ENCODE measurements at regions not wholly inside any gene's neighbourhood (a gene's known extent, or its start where the extent isn't known, plus 50 kb on each side); places are given as distances from the start of the nearest gene placed in this dataset.

- TF ChIP-seq CHD7 (IDR thresholded peaks at IDR 0.05; ENCODE audit: insufficient replicate concordance, low read length) (peak; percentile 27), POLR2A (IDR thresholded peaks at IDR 0.05; ENCODE audit: control extremely low read depth in 1 of 2, low read depth in 2 of 2, low read length in 2 of 2) (peak in 1 of 2 experiments; percentile 69; a peak in 2 of 3 replicates), TCF12 (IDR thresholded peaks at IDR 0.05; ENCODE audit: low read depth, low read length) (0 out of 2 replicates have a peak, but pooled peaks have one; percentile 18), CTBP2 (IDR thresholded peaks at IDR 0.05; ENCODE audit: borderline replicate concordance, insufficient read depth, insufficient read length, low read length) (no peak)
Observed at GRCh38 chr5:7269591-7270274, 126.2 kb upstream of the ADCY2 start (continued).

Measured in H1 (cell line).